NOMO-1 (cell line): ENCODE measurements at regions not wholly inside any gene's neighbourhood (a gene's known extent, or its start where the extent isn't known, plus 50 kb on each side); places are given as distances from the start of the nearest gene placed in this dataset.
"Not testable (repeated sequence)": the region's sequence is repeated elsewhere in the genome, so short reads cannot be mapped to it uniquely, and the experiment has no call there.

Experiments used
- DNase-seq, 2 experiments: peaks; one replicate each; lab custom pipeline; 2025; ENCODE audit not compliant: unreplicated experiment in 2 of 2; lab: John Stamatoyannopoulos, UW

DNA sequence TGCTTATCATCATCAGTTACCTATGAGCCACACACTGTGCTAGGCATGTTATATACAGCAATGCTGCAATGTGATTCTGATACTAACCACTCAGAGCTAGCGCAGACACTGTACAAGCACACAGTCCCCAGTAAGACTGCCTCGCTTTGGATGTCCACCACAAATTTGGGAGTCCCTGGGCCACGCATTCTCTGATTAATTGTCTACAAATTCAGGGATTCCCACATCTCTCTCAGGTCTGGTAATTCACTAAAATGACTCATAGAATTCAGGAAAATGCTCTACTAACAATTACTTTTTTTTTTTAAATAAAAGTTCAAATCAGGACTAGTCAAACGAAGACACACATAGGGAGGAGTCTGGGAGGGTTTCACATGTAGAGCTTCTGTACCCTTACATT is 652.1 kb upstream of the AADAT start:
- no peak for DNase-seq

GRCh38 chr4:170736710-170737109 is 647.0 kb upstream of the AADAT start:
- DNase-seq = no peak

GRCh38 chr4:170729897-170730296 is 640.1 kb upstream of the AADAT start:
- no peak for DNase-seq

DNA sequence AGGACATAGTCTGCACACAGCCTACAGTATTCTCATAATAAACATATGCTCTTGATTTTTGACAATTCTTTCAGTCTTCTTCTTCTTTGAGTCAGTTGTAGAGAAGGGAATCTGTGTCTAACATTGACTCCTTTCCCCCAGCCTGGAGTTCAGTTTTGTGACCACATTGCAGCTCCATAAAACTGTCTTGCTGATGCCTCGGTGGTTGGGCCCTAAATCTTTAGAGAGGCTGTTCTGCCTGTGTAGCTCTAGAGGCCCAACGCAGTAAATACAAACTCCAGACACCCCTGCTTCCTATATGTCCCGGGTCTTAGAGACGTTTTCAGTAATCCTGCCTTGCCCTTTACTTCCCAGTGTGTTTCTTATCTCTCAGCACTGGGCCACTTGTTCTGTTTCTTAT is 639.5 kb upstream of the AADAT start:
- DNase-seq = no peak

DNA sequence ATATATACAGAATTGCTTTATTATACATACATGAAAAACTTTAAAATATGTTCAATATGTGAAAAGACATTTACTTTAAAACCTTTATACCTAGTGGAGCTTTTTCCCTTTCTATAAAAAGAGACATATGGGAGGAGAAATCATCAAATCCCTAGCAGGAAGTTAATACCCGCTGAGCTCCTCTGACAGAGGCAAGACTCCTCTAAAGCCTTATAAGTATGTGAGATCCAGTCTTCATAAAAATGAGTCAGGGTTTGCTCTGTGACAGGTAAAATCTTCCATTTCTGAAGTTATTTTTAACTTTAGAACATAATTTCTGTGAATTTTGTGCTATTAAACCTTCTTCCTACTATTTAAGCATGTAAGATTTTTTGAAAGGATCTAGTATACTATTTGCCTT is 634.4 kb upstream of the AADAT start:
- no peak for DNase-seq

DNA sequence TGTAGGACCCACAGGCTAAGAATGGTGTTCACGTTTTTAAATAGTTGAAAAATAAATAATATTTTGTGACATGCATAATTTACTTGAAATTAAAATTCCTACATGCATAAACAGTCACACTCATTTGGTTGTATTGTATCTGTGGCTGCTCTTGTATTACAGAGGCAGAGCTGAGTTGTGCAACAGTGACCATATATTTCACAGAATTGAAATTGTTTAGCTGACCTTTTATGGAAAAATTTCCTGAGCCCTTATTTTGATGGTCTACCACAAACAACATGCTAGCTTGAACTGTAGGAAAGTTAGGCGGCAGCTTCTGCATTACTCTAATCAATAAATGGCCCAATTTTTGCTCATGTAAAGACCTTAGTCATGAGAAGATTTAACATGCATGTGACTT is 633.4 kb upstream of the AADAT start:
- no peak for DNase-seq

- DNase-seq = no peak
Observed at GRCh38 chr4:170721812-170722373, 632.1 kb upstream of the AADAT start.

- no peak for DNase-seq
Observed at GRCh38 chr4:170716868-170717267, 627.1 kb upstream of the AADAT start.

GRCh38 chr4:170705907-170706306 is 616.2 kb upstream of the AADAT start:
- no peak for DNase-seq

DNA sequence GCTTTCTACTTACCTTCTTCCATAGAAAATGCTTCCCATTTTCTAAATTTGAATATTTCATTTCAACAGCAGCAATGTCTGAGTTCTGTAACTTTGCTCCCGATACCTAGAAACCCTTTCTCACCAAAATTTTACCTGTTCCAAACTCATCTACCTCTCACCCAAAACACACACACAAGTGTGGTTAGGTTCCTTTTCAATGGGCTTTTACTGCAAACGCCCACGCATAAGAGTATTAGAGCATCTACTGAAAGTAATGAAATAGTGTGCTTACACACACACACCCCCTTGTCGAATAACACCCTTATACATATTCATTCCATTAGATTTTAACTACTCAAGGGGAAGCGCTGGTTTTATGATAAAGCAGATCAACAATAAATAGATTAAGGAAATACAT is 610.3 kb upstream of the AADAT start:
- DNase-seq = no peak

DNA sequence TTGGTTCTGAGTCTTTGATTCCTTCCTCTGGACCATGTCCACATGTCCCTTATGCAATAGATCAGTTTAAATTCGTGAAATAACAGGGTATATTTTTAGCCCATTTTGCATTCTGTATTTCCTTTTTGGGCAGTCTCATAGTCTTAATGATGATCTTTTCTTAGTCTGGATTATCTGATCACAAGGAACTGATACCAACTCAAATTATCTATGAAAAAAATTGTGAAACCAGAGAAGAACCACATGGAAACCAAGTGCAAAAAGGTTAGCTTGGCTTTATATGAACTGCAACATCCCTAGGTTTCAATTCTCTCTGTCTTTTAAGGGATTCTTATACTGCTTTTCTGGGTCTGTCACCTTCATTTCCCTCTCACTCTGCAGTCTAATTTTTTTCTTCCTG is 608.6 kb upstream of the AADAT start:
- DNase-seq = no peak

DNA sequence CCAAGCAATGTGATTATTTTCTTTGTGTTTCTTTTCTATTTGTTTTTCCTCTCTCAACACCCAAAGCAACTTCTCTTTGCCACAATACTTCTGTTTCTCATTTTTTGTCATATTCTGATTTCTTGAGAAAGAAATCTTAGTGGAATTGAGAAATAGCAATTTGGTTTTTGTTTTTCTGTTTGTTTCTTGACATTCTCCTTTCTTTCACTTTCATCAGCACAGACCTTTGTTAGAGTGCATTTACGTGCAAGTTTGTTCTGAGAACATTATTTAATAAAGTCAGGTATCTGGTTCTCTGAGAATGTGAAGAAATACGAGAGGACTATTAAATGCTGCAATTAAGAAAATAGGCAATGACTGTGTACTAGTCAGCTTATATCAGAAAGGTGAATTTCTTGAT is 608.1 kb upstream of the AADAT start:
- DNase-seq = no peak

GRCh38 chr4:170697045-170697444 is 607.3 kb upstream of the AADAT start:
- no peak for DNase-seq

GRCh38 chr4:170691168-170691567 is 601.4 kb upstream of the AADAT start:
- DNase-seq = no peak

GRCh38 chr4:170687751-170688150 is 598.0 kb upstream of the AADAT start:
- DNase-seq = no peak

DNA sequence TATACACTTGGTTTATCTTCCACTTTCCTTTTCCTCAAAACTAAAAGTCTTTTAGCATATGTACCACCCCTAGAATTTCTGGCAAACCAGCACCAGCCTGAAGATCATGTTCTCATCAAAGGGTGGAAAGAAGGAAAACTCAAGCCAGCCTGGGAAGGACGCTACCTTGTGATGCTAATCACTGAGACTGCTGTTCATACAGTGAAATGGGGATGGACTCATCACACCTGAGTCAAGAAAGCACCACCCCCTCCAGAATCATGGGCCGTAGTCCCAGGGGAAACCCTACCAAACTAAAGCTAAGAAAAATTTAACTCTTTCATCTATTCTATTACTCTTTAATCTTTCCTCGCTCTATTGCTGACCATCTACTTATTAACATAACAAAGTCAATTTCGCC is 595.9 kb upstream of the AADAT start:
- not testable (repeated sequence) for DNase-seq

- no peak for DNase-seq
Observed at GRCh38 chr4:170682558-170683294, 593.0 kb upstream of the AADAT start.

GRCh38 chr4:170682087-170682486 is 592.3 kb upstream of the AADAT start:
- not testable (repeated sequence) for DNase-seq

- DNase-seq = no peak
Observed at GRCh38 chr4:170675568-170676262, 586.0 kb upstream of the AADAT start.

GRCh38 chr4:170674176-170674575 is 584.4 kb upstream of the AADAT start:
- no peak for DNase-seq

- no peak for DNase-seq
Observed at GRCh38 chr4:170672381-170672965, 582.7 kb upstream of the AADAT start.

DNA sequence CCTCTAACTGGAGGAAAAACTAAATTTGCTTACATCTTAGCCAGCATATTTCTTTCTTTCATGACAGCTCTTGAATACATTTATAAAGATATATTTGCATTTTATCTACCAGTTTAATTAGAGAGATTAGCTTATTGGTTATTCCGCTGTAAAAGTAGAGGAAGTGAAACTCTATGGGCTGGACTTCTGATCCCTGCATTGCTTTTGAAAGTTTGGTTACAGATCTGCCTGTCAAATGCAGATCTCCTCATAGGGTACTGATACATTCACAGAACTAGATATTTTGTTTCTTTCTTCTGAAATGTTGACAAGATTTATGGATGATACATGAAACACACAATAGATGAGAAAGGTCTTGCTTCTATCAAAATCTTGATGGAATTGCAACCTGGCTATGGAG is 581.4 kb upstream of the AADAT start:
- peak in 1 of 2 experiments; percentile 4 for DNase-seq
